ENCODE measurements at regions not wholly inside any gene's neighbourhood (a gene's known extent, or its start where the extent isn't known, plus 50 kb on each side); places are given as distances from the start of the nearest gene placed in this dataset.
"Not testable (repeated sequence)": the region's sequence is repeated elsewhere in the genome, so short reads cannot be mapped to it uniquely, and the experiment has no call there.

DNA sequence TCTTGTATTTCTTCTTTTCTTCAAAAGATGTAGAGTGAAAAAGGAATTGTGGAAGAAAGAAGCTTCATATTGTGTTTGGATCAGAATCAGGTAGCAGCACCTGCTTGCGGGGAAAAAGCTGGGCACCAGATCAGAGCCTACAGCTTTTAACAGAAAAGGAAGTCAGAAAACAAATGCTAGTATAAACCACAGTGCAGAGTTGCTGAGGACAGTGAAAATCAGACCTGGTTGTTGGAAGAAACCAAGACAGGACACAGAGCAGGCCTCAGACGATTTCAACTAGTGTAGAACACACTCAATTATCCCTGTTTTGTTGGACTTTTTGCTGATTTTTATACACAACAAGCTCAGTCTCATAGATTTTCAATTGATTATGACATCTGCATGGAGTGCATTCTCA, 221.4 kb downstream of the PTN start:
- TF ChIP-seq, protein P1, sequence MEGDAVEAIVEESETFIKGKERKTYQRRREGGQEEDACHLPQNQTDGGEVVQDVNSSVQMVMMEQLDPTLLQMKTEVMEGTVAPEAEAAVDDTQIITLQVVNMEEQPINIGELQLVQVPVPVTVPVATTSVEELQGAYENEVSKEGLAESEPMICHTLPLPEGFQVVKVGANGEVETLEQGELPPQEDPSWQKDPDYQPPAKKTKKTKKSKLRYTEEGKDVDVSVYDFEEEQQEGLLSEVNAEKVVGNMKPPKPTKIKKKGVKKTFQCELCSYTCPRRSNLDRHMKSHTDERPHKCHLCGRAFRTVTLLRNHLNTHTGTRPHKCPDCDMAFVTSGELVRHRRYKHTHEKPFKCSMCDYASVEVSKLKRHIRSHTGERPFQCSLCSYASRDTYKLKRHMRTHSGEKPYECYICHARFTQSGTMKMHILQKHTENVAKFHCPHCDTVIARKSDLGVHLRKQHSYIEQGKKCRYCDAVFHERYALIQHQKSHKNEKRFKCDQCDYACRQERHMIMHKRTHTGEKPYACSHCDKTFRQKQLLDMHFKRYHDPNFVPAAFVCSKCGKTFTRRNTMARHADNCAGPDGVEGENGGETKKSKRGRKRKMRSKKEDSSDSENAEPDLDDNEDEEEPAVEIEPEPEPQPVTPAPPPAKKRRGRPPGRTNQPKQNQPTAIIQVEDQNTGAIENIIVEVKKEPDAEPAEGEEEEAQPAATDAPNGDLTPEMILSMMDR (IDR thresholded peaks at IDR 0.05; ENCODE audit: insufficient read depth, low read depth, low read length, missing control alignments): no peak
- no peak overlapping the region for H3K4me3 ChIP-seq (ENCODE audit: low read depth, low read length)

GRCh38 chr7:137120690-137121089, 222.8 kb downstream of the PTN start:
- no peak overlapping the region for H3K4me3 ChIP-seq (ENCODE audit: low read depth, low read length)
- peak; percentile 66 for DNase-seq (ENCODE audit: low read depth)
- TF ChIP-seq, protein P1 (IDR thresholded peaks at IDR 0.05; ENCODE audit: insufficient read depth, low read depth, low read length, missing control alignments): no peak

More for the DNA sequence above, 221.4 kb downstream of the PTN start:
- DNase-seq (ENCODE audit: low read depth): peak; percentile 19

GRCh38 chr7:137110535-137110934, 233.0 kb downstream of the PTN start:
- no peak for DNase-seq (ENCODE audit: low read depth)
- no peak overlapping the region for H3K4me3 ChIP-seq (ENCODE audit: low read depth, low read length)
- TF ChIP-seq, protein P1 (IDR thresholded peaks at IDR 0.05; ENCODE audit: insufficient read depth, low read depth, low read length, missing control alignments): no peak

DNA sequence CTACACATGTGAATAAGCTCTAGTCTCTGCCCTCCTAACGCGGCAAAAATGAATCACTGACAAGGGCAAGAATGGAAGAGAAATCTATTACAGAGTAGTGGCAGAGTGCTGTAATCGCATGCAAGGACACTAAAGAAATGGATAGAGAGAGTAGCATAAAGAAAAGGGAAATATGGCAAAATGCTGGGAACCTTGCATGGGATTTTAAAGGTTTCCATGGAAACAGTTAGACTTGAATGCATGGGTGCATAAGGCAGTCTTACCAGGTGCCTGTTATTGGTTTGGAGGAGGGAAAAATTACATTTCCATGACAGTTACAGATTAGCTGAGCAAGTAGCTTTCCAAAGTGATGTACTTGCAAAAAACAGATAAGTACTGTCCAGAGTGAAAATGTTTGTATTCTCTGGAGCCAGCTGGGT, 233.4 kb downstream of the PTN start:
- no peak for DNase-seq (ENCODE audit: low read depth)
- TF ChIP-seq, protein P1 (IDR thresholded peaks at IDR 0.05; ENCODE audit: insufficient read depth, low read depth, low read length, missing control alignments): no peak
- no peak overlapping the region for H3K4me3 ChIP-seq (ENCODE audit: low read depth, low read length)

GRCh38 chr7:137107802-137108201, 235.7 kb downstream of the PTN start:
- DNase-seq (ENCODE audit: low read depth); H3K4me3 ChIP-seq (ENCODE audit: low read depth, low read length): not testable (repeated sequence)

DNA sequence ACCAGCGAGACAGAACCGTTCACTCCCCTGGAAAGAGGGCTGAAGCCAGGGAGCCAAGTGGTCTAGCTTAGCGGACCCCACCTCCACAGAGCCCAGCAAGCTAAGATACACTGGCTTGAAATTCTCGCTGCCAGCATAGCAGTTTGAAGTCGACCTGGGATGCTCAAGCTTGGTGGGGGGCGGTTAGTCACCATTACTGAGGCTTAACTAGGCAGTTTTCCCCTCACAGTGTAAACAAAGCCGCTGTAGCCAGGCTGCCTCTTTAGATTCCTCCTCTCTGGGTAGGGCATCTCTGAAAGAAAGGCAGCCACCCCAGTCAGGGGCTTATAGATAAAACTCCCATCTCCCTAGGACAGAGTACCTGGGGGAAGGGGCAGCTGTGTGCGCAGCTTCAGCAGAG, 235.1 kb downstream of the CHRM2 start:
- not testable (repeated sequence) for H3K4me3 ChIP-seq (ENCODE audit: low read depth, low read length); DNase-seq (ENCODE audit: low read depth)

- no peak for DNase-seq (ENCODE audit: low read depth)
- TF ChIP-seq, protein P1 (IDR thresholded peaks at IDR 0.05; ENCODE audit: insufficient read depth, low read depth, low read length, missing control alignments): no peak
- H3K4me3 ChIP-seq (ENCODE audit: low read depth, low read length): no peak overlapping the region
Measured at GRCh38 chr7:137097111-137097510, 228.7 kb downstream of the CHRM2 start.

DNA sequence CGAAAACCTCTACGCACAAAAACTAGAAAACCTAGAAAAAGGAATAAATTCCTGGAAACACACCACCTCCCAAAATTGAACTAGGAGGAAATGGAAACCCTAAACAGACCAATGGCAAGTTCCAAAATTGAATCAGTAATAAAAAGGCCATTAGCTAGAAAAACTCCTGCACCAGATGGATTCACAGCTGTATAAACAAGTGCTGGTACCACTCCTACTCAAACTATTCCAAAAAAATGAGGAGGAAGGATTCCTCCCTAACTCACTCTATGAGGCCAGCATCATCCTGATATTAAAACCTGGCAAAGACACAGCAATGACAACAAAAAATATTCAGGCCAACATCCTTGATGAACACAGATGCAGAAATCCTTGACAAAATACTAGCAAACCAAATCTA, 228.2 kb downstream of the CHRM2 start:
- TF ChIP-seq, protein P1 (IDR thresholded peaks at IDR 0.05; ENCODE audit: insufficient read depth, low read depth, low read length, missing control alignments): no peak
- H3K4me3 ChIP-seq (ENCODE audit: low read depth, low read length): no peak overlapping the region
- DNase-seq (ENCODE audit: low read depth): no peak
